Breast epithelium (tissue), 4 donors: ENCODE measurements at regions not wholly inside any gene's neighbourhood (a gene's known extent, or its start where the extent isn't known, plus 50 kb on each side); places are given as distances from the start of the nearest gene placed in this dataset.
A peak's percentile ranks its signal among the peaks of the same experiment; 100 is the strongest.
"Not testable (repeated sequence)": the region's sequence is repeated elsewhere in the genome, so short reads cannot be mapped to it uniquely, and the experiment has no call there.

Source experiments
- DNase-seq, 2 donors: peaks; one replicate each; pipeline ENCODE4 v3.0.0-alpha.2; 2019; ENCODE audit warnings: low spot score in 2 of 2
- H3K27ac ChIP-seq, 2 donors: fragments of 200-600 bp; sonication (generic) in 1 of 2; one replicate each; pipeline ENCODE4 v1.5.1; 2016 to 2019; ENCODE audit warnings: mild to moderate bottlenecking in 1 of 2
- H3K27me3 ChIP-seq, 2 donors: fragments of 200-600 bp; sonication (generic) in 1 of 2; one replicate each; pipeline versions ENCODE4 v1.5.1 to v1.6.0; 2017 to 2019; ENCODE audit warnings: control low read depth in 1 of 2, mild to moderate bottlenecking in 1 of 2
- H3K36me3 ChIP-seq: fragments of 200-600 bp; one replicate; pipeline ENCODE4 v1.5.1; 2019
- H3K4me1 ChIP-seq, 2 donors: fragments of 200-600 bp; sonication (generic); one replicate each; pipeline ENCODE4 v1.5.1; 2016 to 2019; ENCODE audit warnings: control low read depth in 1 of 2
- H3K4me3 ChIP-seq, 3 donors: fragments of 200-600 bp; sonication (generic); 1 replicate in 2 of 3; 2 replicates in 1 of 3; pipeline ENCODE4 v1.5.1; 2016 to 2019; ENCODE audit warnings: mild to moderate bottlenecking in 3 of 3, moderate library complexity in 2 of 3
- H3K9me3 ChIP-seq, 2 donors: fragments of 200-600 bp; sonication (generic) in 1 of 2; one replicate each; pipeline ENCODE4 v1.5.1; 2016 to 2019; ENCODE audit warnings: control low read depth in 1 of 2
- CTCF ChIP-seq, 3 donors: fragments of 450-650 bp; IDR thresholded peaks; one replicate each; pipeline ENCODE4 v1.5.1; 2016 to 2017; ENCODE audit warnings: antibody characterized with exemption in 3 of 3, mild to moderate bottlenecking in 3 of 3, moderate library complexity in 3 of 3
- POLR2A ChIP-seq: fragments of 450-650 bp; IDR thresholded peaks from one replicate; pipeline ENCODE4 v1.6.1; 2016; ENCODE audit warnings: antibody characterized with exemption, mild to moderate bottlenecking, moderate library complexity
- POLR2AphosphoS5 ChIP-seq, 3 donors: sonication (generic); formaldehyde crosslinking; IDR thresholded peaks; one replicate each; pipeline ENCODE4 v1.6.1; 2017; ENCODE audit warnings: antibody characterized with exemption in 3 of 3
- intact Hi-C: fragments of 100-400 bp; cut with DNase I; formaldehyde crosslinking; loops from one replicate; pipeline ENCODE4 v1.15.1; 2023; ENCODE audit warnings: low total_unique reads

- H3K4me1 ChIP-seq, result no peaks in the 10 kb centered on the region
- peak overlapping the region; percentile 40 to 67 (median 50) for H3K4me3 ChIP-seq
- no peak for TF ChIP-seq CTCF (IDR thresholded peaks at IDR 0.05)
- TF ChIP-seq POLR2A, result no peak
- TF ChIP-seq POLR2AphosphoS5 (IDR thresholded peaks at IDR 0.05), result no peak
- H3K36me3 ChIP-seq, result no peaks in the 10 kb centered on the region
- H3K9me3 ChIP-seq, result no peaks in the 10 kb centered on the region
- no peaks in the 10 kb centered on the region for H3K27me3 ChIP-seq
- H3K27ac ChIP-seq, result peak overlapping the region; percentile 41 to 43
- no peak for DNase-seq
- intact Hi-C loops, result no loop called here
These were observed 234.4 kb upstream of the MCHR2 start for GRCh38 chr6:100228437-100228833.

GRCh38 chr6:100226811-100227210 lies 232.8 kb upstream of the MCHR2 start:
- intact Hi-C loops, result no loop called here
- Histone ChIP-seq H3K9me3 (no peaks in the 10 kb centered on the region), H3K27me3 (no peaks in the 10 kb centered on the region), H3K4me3 (no peak overlapping the region), H3K36me3 (no peaks in the 10 kb centered on the region), H3K27ac (no peak overlapping the region), H3K4me1 (no peaks in the 10 kb centered on the region)
- TF ChIP-seq CTCF (IDR thresholded peaks at IDR 0.05) (no peak), POLR2A (no peak), POLR2AphosphoS5 (IDR thresholded peaks at IDR 0.05) (no peak)
- no peak for DNase-seq

GRCh38 chr6:100223952-100224351 lies 229.9 kb upstream of the MCHR2 start:
- intact Hi-C loops, result loop anchor here (1.0 to 5.0 kb wide), 2 partner anchors 14 to 113 kb away; no protein-coding TSS in a partner anchor
- H3K36me3 ChIP-seq, H3K9me3 ChIP-seq, H3K4me3 ChIP-seq, H3K27me3 ChIP-seq, DNase-seq, H3K4me1 ChIP-seq, H3K27ac ChIP-seq: not testable (repeated sequence)

GRCh38 chr6:100220543-100220942 lies 226.5 kb upstream of the MCHR2 start:
- TF ChIP-seq POLR2AphosphoS5 (IDR thresholded peaks at IDR 0.05) (no peak), POLR2A (no peak), CTCF (IDR thresholded peaks at IDR 0.05) (no peak)
- intact Hi-C loops, result loop anchor here (5.0 kb wide), 1 partner anchor 117 kb away; no protein-coding TSS in a partner anchor

GRCh38 chr6:100217225-100218012 lies 223.4 kb upstream of the MCHR2 start:
- no peaks in the 10 kb centered on the region for H3K27me3 ChIP-seq
- H3K4me3 ChIP-seq, result no peak overlapping the region
- TF ChIP-seq CTCF (IDR thresholded peaks at IDR 0.05), result no peak
- TF ChIP-seq POLR2A, result no peak
- no peak for TF ChIP-seq POLR2AphosphoS5 (IDR thresholded peaks at IDR 0.05)
- no peaks in the 10 kb centered on the region for H3K36me3 ChIP-seq
- intact Hi-C loops, result no loop called here
- H3K4me1 ChIP-seq, result no peaks in the 10 kb centered on the region
- DNase-seq, result no peak
- no peaks in the 10 kb centered on the region for H3K9me3 ChIP-seq
- H3K27ac ChIP-seq, result no peak overlapping the region

More at GRCh38 chr6:100220543-100220942, 226.5 kb upstream of the MCHR2 start:
- H3K9me3 ChIP-seq, result no peaks in the 10 kb centered on the region
- no peak overlapping the region for H3K4me3 ChIP-seq
- no peaks in the 10 kb centered on the region for H3K4me1 ChIP-seq
- H3K36me3 ChIP-seq, result no peaks in the 10 kb centered on the region
- H3K27ac ChIP-seq, result no peak overlapping the region
- no peak for DNase-seq
- no peaks in the 10 kb centered on the region for H3K27me3 ChIP-seq
